RKO (cell line): ENCODE measurements at regions not wholly inside any gene's neighbourhood (a gene's known extent, or its start where the extent isn't known, plus 50 kb on each side); places are given as distances from the start of the nearest gene placed in this dataset.

Source experiments
- DNase-seq: peaks from one replicate; pipeline ENCODE4 v3.0.0-alpha.2; 2016; ENCODE audit warnings: low spot score

DNA sequence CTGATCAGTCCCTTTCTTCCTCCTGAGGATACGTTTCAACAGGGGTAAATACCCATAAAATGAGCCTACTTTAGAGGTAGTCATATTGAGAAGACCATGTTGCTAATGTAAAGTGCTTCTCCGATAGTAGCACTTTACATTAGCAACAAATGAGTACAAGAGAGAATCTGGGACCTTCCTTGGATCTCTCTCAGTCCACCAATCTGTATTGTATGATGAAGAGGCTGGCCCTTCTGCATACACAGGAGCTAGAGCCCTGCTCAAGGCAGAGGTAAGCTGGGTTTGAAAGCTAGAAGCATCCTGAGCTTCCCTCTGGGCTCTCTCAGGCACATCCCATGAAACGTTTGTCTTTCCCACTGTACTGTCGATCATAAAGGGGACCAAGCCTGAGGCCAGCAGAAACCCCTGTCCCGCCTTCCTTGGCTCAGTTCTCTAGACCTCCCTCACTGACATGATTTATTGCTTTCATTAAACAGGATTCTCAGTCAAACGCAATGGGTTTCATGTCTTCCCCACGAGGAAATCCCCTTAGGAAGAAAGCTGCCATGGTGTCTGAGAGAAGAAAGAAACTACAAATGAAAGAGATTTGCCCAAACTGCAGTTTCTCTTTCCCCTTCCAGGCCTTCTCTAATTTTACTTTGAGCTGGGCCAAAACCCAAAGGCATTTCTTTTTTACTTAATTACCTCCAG, 62.8 kb upstream of the BCAR3 start:
- DNase-seq: no peak

DNA sequence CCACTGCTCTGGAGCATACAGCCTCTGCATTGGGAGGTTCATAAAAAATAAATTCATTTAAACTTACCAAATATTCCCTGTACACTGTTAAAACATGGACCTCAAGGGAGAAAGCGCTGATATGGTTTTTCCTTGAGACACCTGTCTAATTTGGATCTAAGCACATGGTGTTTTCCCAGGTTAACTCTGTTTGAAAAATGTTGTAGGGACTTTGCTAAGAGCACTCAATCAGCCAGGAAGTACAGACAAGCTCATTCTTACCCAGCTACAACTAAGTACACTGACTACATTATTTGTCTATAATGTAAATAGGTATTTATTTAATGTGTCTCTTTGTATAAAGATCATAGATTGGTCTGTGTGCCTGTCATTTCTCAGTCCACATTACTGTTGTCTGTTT, 61.8 kb upstream of the BCAR3 start:
- DNase-seq: no peak

DNA sequence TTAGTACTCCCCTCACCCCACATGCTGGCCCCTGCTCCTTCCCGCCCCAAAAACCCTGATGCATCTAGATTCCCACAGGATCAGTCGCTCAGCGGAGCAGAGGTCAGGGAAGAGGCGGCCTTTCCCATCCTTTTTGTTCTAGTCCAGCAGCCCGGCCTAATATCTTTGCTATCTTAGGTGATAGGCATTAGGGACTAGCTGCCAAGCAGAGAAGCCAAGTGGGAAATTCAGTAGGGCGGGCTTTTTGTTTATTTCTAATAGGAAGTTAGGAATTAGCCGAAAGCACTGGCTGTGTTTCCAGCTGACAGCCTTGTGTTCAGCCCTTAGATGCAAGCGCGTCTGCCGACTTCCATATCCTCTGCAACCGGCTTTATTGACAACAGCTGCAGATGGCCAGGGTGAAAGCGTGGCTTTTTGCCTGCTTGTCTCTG, 59.0 kb upstream of the BCAR3 start:
- DNase-seq: no peak

DNA sequence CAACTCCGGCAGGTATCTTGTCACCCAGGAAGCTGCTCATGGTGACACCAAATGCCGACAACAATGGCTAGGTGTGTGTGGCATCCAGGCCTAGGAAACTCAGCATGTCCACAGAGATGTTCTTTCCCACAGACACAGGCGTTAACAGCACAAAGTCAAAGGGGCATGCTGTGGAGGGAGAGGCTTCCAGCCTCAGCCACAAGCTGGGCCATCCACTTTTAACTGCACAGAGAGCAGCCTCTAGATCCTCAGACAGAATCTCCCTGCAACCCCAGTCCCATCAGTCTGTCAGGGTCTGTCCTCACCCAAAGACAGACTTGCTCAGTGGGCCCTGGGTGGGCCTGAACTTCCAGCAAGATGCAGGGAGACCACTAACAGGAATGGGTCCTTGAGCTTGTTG, 58.5 kb upstream of the BCAR3 start:
- DNase-seq: no peak

DNA sequence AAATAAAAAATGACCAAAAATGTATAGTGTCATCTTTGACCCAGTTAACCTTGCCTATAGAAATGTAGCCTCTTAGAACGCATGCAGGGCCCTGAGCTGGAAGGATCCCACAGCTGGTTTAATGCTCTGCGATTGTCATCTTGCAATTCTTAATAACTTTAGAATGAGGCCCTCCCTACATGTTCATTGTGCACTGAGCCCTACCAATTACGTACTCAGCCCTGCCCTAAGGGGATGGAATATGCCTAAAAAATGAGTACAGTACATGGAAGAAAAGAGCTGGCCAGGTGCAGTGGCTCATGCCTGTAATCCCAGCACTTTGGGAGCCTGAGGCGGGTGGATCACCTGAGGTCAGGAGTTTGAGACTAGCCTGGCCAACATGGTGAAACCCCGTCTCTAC, 57.8 kb upstream of the BCAR3 start:
- no peak for DNase-seq

DNA sequence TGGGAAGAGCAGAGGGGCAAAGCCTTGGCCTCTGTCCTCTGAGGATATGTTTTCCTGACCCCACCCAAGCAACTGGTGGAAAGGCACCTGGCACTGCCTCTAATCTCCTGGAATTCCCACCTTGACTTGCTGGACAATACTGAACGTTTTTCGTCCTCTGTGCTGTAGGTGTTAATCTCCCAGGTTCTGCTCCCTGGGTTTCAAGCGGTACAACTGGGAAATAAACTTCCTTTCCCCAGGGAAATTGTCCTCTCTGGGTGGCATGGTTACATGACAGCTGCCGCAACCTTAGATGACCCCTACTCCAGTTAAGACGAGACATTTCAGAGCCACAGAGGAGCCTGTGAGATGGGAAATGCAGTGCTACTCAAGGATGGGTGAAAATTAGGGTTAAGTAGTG, 57.3 kb upstream of the BCAR3 start:
- DNase-seq: no peak

DNA sequence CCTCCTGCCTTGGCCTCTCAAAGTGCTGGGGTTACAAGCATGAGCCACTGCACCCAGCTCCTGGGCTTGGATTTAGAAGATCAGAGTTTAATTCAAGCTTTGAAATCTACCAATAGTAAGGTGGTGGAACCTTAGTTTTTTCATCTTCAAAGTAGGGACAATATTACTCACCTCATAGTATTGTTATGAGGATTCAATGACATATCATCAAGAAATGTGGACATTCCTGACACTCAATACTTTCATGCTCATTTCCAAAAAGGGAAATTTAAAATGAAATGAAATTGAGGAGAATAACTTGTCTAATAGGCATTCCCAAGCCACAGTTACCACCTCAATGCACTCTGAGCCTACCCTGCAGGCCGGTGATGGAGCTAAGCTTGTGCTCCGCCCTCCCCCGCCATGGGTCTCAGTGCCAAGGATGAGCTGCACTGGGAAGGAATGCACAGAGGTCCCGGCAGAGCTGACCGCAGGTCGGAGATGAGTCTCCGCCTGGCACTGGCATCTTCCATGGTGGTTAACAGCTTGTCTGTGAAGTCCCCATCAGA, 56.5 kb upstream of the BCAR3 start:
- peak; percentile 44 for DNase-seq

DNA sequence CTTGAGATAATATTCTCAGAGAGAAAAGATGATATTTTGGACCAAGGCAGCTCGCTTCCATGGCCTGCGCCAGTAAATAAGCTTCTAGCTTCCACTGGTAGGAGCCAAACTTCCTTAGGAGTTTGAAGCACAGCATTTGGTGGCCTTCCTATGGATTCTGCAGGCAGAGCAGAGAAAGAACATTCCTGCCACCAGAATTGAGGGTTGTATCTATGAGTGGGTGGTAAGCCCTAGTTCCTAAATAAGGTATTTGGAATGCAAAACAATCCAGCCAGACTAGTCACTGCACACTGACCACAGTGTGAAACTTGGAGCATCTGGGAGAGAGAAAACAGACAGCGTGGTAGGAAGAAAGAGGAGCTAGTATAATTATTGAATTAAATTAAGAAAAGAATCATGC, 54.1 kb upstream of the BCAR3 start:
- DNase-seq: no peak

DNA sequence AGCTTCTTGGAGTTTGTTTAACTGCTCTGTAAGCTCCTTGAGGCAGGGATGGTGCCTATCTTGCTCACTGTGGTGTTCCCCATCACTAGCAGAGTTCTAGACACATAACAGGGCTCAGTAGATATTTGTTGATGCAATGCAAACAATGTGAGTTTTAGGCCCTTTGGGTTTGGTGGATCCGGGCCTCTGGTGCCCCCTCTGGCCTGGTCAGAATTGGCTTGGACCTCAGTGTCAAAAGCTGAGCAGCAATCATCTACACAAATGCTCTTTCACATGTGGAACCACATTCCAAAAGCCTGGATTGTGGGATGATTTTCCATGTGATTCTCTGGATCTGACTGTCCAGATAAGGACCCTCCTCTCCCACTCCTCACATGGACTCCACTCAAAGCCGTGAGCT, 53.4 kb upstream of the BCAR3 start:
- no peak for DNase-seq

DNA sequence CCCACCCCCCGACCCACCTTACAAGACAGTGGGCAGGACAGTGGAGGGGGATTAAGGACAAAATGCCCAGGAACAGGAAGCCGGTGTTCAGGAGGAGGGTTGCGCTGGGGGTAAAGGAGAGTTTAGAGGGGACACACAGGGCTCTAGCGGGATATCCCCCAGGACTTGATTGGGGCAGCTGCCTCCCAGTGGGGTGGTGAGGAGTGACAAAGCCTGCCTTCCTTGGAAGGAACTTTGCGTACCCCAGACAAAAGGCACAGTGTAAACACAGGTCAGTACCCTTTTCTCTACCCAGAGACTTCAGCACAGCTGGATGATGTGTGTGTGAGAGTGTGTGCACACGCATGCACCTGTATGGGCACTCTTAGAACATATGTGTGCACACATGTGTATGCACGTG, 51.7 kb upstream of the BCAR3 start:
- no peak for DNase-seq

DNA sequence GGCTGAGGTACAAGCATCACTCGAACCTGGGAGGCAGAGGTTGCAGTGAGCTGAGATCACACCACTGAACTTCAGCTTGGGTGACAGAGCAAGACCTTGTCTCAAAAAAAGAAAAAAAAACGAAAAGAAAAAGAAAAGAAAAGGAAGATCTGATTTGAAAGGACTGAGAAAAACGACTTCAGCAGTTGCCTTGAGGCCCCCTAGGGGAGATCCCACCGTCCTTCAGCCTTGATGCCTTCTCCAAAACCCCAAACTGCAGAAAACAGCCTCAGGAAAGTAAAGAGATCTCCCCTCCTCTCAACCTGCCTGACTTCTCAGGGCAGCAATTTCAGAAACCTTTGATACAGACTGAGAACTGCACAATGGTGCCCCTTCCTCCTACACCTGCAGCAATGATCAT, 50.9 kb upstream of the BCAR3 start:
- DNase-seq: no peak
